ENCODE measurements at regions not wholly inside any gene's neighbourhood (a gene's known extent, or its start where the extent isn't known, plus 50 kb on each side); places are given as distances from the start of the nearest gene placed in this dataset.

GRCh38 chr4:18686338-18687037, 664.9 kb upstream of the LCORL start:
- dilution Hi-C loops (cut with MboI; ENCODE audit: extremely low pct_ligation_motif_present, low sequenced_read_pairs) (no loop called here), intact Hi-C loops (cut with micrococcal nuclease) (loop anchor here (10.0 kb wide), 1 partner anchor 538 kb away; no protein-coding TSS in a partner anchor)
- H3K9me3 ChIP-seq (replicated peaks; ENCODE audit: control insufficient read depth, insufficient read depth, low read length), result no peaks in the 10 kb centered on the region
- DNase-seq (ENCODE audit: low read depth, low spot score) (no peak), FAIRE-seq (no peak)
- H3K36me3 ChIP-seq (ENCODE audit: control insufficient read depth in 2 of 2, extremely low read depth in 1 of 2, insufficient read depth in 2 of 2, low read length in 2 of 2), result no peaks in the 10 kb centered on the region
- TF ChIP-seq POLR2AphosphoS5 (IDR thresholded peaks at IDR 0.05; ENCODE audit: insufficient read depth, low read depth, low read length) (no peak), FOS (IDR thresholded peaks at IDR 0.05; ENCODE audit: borderline replicate concordance, insufficient read depth, low read length) (no peak), GATA2 (IDR thresholded peaks at IDR 0.05; ENCODE audit: insufficient read depth, insufficient read length, low read depth, low read length) (no peak), EZH2 (IDR thresholded peaks at IDR 0.05; ENCODE audit: borderline replicate concordance, low read depth, low read length, severe bottlenecking) (no peak)
- no peaks in the 10 kb centered on the region for H3K9me1 ChIP-seq (replicated peaks; ENCODE audit: control insufficient read depth, extremely low read depth, insufficient read depth, low read length)
- H3K79me2 ChIP-seq (ENCODE audit: control insufficient read depth, insufficient read depth, low read length), result no peaks in the 10 kb centered on the region
- POLR2A ChIA-PET, result no interaction called here
- H3K4me2 ChIP-seq (ENCODE audit: insufficient read depth, low read length), result no peak overlapping the region
- H4K20me1 ChIP-seq (replicated peaks; ENCODE audit: control insufficient read depth, extremely low read depth, insufficient read depth, low read length), result no peaks in the 10 kb centered on the region
- CTCF ChIA-PET, result no interaction called here
- BruUV-seq (replicated peaks), result no TSS peak
- H3K9ac ChIP-seq (replicated peaks; ENCODE audit: extremely low read depth, insufficient read depth, low read length), result no peak overlapping the region
- no peak overlapping the region for H3K4me3 ChIP-seq (replicated peaks in 1 of 3; ENCODE audit: insufficient read depth in 1 of 3, low read depth in 1 of 3, low read length in 3 of 3)
- H3K27me3 ChIP-seq (ENCODE audit: control insufficient read depth in 2 of 2, insufficient read depth in 2 of 2, low read length in 2 of 2), result no peaks in the 10 kb centered on the region
- peaks cover 2% of the 10 kb centered on the region for H3K4me1 ChIP-seq (ENCODE audit: control insufficient read depth, extremely low read depth, insufficient read depth, low read length)
- no peak overlapping the region for H3K27ac ChIP-seq (ENCODE audit: insufficient read depth, low read depth, low read length)
- H2AFZ ChIP-seq (ENCODE audit: low read depth, low read length), result no peak overlapping the region

- H4K20me1 ChIP-seq (replicated peaks; ENCODE audit: control insufficient read depth, extremely low read depth, insufficient read depth, low read length), result no peaks in the 10 kb centered on the region
- no peak overlapping the region for H3K4me2 ChIP-seq (ENCODE audit: insufficient read depth, low read length)
- H3K27ac ChIP-seq (ENCODE audit: insufficient read depth, low read depth, low read length), result no peak overlapping the region
- H3K27me3 ChIP-seq (ENCODE audit: control insufficient read depth in 2 of 2, insufficient read depth in 2 of 2, low read length in 2 of 2), result no peaks in the 10 kb centered on the region
- no peaks in the 10 kb centered on the region for H3K79me2 ChIP-seq (ENCODE audit: control insufficient read depth, insufficient read depth, low read length)
- H3K36me3 ChIP-seq (ENCODE audit: control insufficient read depth in 2 of 2, extremely low read depth in 1 of 2, insufficient read depth in 2 of 2, low read length in 2 of 2), result no peaks in the 10 kb centered on the region
- intact Hi-C loops (cut with micrococcal nuclease) (loop anchor here (10.0 kb wide), 1 partner anchor 540 kb away; no protein-coding TSS in a partner anchor), dilution Hi-C loops (cut with MboI; ENCODE audit: extremely low pct_ligation_motif_present, low sequenced_read_pairs) (no loop called here)
- DNase-seq (ENCODE audit: low read depth, low spot score) (peak; percentile 18), FAIRE-seq (peak; percentile 81)
- BruUV-seq (replicated peaks), result no TSS peak
- H2AFZ ChIP-seq (ENCODE audit: low read depth, low read length), result no peak overlapping the region
- no peak overlapping the region for H3K4me3 ChIP-seq (replicated peaks in 1 of 3; ENCODE audit: insufficient read depth in 1 of 3, low read depth in 1 of 3, low read length in 3 of 3)
- no peaks in the 10 kb centered on the region for H3K9me3 ChIP-seq (replicated peaks; ENCODE audit: control insufficient read depth, insufficient read depth, low read length)
- CTCF ChIA-PET, result interaction anchor here (1.6 kb wide), 1 partner anchor 1563 kb away, joined by 4 read pairs; no protein-coding TSS in a partner anchor
- TF ChIP-seq FOS (IDR thresholded peaks at IDR 0.05; ENCODE audit: borderline replicate concordance, insufficient read depth, low read length) (peak; percentile 42), MAX (IDR thresholded peaks at IDR 0.05; ENCODE audit: insufficient read depth, insufficient read length) (no peak)
- POLR2A ChIA-PET, result no interaction called here
- peaks cover 2% of the 10 kb centered on the region for H3K4me1 ChIP-seq (ENCODE audit: control insufficient read depth, extremely low read depth, insufficient read depth, low read length)
- no peak overlapping the region for H3K9ac ChIP-seq (replicated peaks; ENCODE audit: extremely low read depth, insufficient read depth, low read length)
- H3K9me1 ChIP-seq (replicated peaks; ENCODE audit: control insufficient read depth, extremely low read depth, insufficient read depth, low read length), result no peaks in the 10 kb centered on the region
These were observed 663.4 kb upstream of the LCORL start for GRCh38 chr4:18684932-18685331.

Data from endothelial cell of umbilical vein (primary cell).